ENCODE measurements at regions not wholly inside any gene's neighbourhood (a gene's known extent, or its start where the extent isn't known, plus 50 kb on each side); places are given as distances from the start of the nearest gene placed in this dataset.

DNA sequence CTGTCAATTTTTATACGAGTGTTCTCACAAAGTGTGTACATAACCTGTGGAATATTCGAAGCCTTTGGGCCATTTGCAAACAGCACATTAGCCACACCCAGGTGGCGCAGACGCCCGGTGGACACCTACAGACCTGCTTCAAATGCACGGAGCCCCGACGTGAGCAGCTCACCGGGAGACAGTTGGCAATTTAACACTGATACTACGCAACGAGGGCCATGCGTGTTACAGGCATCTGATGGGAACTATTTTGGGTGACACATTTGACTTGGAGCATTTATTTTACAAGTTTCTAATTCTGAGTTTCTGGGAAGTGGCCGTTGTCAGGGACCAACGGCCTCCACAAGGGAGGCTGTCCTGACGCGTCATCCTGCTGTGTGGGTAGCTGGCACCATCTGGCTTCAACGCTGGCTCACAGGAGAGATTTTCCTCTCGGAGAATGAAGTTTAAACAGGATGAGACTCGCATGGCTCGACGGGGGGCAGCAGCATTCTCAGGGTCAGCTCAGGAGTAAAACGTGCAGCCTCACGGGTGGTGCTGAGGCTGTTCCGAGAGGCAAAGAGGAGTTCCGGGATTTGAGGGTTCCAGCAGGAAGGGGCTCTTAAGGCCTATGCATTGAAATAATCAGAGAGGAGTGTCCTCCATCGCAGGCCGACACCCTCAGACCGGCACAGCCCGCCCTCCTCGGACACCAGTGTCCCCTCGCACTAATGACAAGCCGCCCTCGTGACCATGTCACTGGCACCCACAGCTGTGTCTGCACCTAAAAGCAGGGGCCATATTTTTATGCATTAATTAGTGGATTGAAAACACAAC lies 207.4 kb downstream of the DLL1 start:
- no peak for DNase-seq (ENCODE audit: low spot score)

DNA sequence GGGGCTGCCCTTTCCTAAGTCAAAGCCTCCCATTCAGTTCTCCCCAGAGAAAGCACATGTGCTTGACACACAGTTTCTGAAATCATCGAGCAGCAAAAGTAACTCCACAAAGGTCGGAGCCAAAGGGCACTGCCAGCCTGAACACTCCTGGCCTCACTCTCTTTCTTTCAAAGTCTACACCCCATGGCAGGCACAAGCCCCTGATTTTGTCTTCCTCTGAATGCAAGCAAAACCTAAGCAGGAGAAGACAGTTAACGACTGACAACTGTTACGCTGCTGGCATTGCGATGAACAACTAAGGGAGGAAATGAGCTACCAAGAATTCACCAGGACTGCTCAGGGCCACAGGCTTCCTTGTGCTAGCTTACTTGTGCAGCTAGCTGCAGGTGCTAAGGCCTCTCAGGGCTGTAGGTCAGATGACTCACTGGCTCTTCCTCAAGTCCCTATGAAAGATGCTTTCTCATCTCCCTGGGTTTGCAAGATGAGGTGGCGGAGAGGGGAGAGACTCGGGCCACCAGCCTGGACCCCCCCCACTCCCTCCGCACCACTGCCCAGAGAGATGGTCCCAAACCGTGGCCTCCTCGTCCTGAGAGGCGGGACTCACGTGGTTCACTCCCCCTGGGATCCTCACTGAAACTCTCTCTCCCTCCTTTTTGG lies 208.2 kb downstream of the DLL1 start:
- no peak for DNase-seq (ENCODE audit: low spot score)

DNA sequence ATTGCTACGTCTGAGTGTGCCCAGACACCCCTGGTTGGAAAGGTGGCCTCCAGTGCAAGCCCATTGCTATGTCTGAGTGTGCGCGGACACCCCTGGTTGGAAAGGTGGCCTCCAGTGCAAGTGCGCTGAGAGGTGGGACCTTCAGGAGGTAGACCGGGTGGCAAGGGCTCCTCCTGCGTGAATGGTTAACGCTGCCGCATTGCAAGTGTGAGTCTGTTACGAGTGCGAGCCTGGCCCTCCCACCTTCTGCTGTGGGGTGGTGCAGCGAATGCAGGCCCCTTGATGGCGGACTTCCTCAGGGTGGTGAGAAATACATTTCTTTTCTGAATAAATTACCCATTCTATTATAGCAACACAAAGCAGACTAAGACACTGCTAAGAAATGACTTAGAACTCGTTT lies 208.8 kb downstream of the DLL1 start:
- no peak for DNase-seq (ENCODE audit: low spot score)

DNA sequence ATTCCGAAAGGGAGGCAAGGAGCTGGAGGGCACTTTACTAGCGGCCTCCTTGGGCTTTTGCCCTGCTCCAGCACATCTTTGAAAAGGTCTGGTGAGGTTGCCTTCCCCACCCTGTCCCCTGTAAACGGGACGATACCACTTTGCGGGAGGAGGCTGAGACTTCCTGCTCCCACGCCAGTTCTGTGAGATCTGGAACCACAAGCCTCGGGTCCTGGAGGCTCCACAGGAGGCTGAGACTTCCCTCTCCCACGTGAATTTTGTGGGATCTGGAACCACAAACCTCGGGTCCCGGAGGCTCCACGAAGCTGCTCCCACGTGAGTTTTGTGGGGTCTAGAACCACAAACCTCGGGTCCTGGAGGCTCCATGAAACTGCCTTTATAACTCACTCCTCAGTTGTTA lies 209.3 kb downstream of the DLL1 start:
- DNase-seq (ENCODE audit: low spot score) = no peak

DNA sequence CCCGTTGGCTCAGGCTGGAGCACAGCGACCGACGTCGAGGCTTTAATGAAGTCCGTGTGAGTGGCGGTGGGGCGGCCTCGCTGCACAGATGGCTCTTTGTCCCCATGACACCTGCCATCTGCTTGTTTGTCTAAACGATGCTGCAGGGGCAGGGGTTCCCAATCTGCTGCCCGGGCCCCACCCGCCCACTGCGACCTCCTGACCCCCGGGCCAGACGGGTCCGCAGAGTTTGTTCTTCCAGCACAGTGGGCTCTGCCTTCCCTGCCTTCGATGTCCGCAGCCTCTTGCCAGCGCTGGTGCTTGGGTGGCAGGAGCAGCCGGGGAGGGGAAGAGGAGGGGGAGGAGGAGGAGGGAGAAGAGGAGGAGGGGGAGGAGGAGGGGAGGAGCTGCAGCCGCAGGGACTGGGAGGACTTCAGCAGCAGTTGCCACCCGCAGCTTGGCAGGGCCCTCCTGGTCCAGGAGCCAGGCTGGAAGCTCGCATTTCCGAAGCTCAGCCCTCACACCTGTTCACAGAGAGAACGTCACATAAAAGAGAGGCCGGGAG lies 210.0 kb downstream of the DLL1 start:
- DNase-seq (ENCODE audit: low spot score) = no peak

DNA sequence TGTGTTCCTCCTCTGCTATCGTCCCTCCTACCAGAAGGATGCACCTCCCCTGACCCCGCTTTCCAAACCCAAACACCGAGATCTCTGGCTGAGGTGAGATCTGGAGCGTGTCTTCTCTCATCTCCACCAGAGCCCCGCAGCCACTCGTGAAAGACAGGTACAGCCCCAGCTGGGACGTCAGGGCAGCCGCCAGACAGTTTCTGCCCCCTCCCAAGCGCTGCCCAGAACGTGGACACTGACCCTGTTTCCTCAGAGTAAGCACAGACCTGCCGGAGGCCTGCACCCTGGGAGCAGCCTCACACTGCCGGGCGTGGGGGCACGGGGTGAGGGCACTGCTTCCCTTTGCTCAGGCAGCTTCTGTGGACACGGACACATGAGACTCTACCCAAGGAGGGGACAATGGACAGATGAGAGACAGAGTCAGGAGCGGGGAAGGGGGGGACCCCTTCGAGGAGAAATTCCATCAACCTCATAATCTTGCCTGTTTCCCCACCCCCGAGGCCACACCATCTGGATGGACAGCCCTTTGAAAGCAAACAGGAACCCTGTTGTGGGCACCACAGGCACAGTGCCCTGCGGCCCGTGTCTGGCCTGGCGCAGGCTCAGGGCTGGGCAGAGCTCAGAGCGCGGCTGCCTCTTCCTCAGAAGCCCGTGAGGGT lies 210.6 kb downstream of the DLL1 start:
- DNase-seq (ENCODE audit: low spot score) = no peak

DNA sequence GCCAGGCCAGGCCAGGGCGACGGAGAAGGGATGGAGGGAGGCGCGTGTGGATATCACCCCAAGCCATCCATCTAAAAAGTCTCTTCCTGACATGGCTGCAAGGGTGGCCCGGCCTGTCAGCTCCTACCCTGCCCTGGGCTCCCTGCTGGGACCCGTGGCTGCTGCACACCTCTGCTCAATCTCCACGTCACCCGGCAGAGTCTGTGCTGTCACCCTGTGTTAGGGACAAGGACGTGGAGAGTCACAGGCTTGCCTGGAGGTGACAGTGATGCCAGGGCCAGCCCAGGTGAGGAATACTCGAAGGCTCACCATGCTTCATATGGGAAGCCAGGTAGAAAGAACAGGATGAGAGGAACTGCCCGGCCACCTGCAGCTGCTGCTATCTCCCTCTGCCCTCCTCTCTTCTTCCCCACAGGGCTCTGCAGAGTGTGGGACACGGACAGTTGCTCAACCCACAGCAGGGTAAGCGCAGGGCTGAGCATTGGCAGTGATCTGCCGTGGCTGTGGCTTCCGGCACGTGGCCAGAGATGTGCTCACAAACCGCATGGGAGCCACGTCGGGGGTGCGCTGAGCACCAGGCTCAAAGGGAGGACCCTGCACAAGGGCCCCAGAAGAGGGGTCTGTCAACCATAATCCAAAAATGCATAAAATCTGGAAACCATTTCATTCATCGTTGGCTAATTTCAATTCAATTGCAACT lies 214.3 kb downstream of the DLL1 start:
- DNase-seq (ENCODE audit: low spot score) = no peak

DNA sequence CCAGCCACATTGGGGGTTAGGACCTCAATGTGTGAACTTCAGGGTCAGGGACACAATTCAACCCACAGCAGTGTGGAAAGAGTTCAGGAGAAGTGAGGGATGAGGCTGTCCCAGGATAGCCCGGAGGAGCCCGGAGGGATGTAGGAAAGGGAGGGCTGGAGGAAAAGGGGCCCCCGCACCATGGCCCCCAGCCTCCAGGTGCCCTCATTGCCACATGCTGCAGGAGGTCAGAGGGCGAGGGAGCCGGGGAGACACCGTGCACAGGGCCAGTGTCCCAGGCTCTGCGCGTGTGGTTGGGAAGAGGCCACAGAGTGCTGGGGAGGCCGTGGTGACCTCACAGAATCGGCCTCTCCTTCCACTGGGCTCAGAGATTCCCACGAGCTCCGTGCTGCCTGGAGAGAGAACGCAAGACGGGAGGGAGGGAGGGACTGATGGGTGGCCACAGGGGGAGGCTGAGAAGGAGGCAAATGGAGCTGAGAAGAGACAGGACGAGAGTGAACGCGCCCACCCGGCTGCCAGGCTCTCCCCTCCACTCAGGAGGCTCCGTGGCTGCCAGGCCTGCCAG lies 215.1 kb downstream of the DLL1 start:
- no peak for DNase-seq (ENCODE audit: low spot score)

DNA sequence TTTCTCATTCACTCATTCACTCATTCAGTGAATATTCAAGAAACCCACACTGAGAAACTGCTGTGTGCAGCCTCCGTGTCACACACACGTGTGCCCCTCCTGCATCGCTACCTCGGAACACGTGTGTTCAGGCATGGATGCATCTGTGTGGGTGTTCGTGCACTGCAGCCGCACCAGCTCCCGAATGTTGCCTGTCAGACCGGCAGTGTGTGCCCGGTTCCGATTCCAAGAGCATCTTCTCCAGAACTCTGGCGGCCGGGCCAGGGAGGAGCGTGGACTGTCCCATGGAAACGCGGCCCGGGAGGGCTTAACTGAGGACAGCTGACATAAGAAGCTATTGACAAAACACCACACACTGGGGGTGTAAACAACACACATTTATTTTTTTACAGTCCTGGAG lies 216.0 kb downstream of the DLL1 start:
- no peak for DNase-seq (ENCODE audit: low spot score)

DNA sequence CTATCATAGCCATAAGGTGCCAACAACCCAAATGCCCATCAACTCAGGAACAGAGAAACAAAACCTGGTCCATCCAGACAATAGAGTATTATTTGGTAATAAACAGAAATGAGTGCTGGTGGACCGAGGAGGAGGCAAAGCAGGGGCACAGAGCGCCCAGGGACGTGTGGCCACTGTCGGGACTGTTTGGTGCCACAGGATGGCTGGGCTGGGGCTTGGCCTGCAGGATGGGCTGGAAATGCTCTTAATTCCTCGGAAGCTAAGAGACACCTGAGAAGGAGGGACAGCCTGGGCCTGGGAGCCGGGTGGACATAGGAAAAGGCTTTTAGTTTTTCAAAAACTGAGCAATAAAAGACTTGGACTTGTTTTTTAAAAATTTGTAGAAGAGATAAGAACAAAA lies 216.4 kb downstream of the DLL1 start:
- DNase-seq (ENCODE audit: low spot score) = no peak

DNA sequence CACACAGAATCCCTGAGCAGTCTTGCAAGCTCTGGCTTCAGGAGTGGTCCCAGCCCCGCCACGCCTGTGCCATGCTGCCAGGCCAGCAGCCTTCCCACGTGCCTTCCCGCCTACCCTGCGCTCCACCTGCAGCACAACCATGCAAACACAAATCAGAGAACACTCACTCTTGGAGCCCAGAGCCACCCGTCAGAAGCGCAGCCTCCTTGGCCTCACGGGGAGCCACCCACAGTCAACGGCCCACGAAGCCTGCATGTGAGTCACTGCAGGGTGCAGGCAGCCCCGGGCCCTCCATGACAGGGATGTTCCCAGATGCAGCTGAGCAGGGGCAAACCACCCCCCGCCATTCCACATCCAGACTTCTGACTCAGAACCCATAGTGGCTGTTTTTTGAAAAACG lies 217.0 kb downstream of the DLL1 start:
- no peak for DNase-seq (ENCODE audit: low spot score)

DNA sequence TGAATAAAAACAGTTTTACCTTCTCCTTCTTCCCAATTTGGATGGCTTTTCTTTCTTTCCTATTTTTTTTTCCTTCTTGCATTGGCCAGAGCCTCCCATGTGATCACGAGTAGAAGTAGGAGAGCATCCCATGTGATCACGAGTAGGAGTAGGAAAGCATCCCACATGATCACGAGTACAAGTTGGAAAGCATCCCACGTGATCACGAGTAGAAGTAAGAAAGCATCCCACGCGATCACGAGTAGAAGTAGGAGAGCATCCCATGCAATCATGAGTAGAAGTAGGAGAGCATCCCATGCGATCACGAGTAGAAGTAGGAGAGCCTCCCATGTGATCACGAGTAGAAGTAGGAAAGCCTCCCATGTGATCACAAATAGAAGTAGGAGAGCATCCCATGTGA lies 218.6 kb downstream of the DLL1 start:
- no peak for DNase-seq (ENCODE audit: low spot score)

DNA sequence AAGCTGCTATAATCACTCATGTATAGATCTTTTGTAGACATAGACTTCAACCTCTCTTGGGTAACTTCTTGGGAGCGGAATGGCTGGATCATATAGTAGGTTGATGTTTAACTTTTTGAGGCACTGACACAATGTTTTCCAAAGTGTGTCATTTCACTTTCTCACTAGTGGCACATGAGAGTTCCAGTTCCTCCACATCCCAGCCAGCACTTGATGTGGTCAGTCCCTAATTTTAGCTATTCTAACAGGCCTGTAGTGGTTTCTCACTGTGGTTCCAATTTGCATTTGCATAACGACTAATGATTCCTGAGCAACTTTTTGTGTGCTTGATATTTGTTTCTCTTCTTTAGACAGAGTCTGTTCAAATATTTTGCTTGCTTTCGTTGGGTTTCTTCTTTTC lies 221.3 kb downstream of the DLL1 start:
- DNase-seq (ENCODE audit: low spot score) = no peak

DNA sequence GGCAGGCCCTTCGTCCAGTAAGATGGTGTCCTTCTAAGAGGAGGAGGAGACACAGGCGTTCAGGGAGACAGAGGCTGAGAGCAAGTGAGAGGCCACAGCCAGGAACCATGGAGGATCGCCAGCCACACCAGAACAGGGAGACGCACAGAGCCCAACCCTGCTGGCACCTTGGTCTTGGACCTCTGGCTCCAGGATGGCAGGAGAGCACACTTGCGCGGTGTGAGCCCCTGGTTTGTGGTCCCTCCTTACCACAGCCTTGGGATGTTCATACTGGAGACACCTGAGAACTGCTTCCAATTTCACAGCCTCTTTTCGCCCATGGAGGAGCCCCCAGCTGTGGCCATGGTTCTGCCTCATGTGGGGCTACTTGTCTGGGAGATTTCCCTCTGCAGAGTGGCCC lies 222.4 kb downstream of the DLL1 start:
- DNase-seq (ENCODE audit: low spot score) = no peak

DNA sequence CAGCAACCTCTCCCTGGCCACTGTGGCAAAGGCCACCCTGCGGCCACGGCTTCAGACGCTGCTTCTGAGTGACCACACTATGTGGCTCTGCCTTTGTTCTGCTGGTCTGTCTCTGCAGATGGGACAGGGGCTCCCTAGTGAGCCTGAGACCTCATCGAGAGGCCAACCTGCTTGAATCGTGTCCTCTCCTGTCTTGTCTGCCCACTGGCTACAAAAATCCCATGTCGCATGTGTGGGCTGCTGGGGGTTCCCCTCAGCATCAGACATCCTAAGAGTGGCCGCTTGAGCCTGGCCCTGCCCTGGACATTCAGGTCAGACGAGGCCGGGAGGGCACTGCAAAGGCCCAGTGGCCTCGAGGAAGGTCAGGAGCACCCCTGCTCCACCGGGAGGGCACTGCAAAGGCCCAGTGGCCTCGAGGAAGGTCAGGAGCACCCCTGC lies 222.9 kb downstream of the DLL1 start:
- no peak for DNase-seq (ENCODE audit: low spot score)

DNA sequence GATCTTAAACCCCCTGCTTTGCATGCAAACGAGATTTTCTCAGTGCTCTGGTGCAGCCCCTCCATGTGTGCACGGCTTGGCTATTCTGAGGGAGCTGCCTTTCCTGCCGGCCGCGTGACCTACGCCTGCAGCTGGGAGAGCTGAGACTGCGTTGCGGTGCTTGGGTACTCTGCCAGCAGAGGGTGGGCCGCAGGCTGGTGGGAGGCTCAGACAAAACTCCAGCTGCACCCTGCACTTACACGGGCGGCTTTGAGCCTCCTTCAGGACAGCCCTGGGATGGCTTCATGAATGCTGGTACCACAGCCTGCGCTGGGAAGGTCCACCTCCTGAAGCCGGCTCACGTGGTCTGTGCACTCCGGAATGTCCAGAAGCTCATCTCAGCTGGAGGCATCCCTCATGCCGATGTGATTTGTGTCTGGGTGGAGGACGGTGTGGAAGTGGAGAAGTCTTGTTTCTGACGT lies 223.7 kb downstream of the DLL1 start:
- DNase-seq (ENCODE audit: low spot score) = no peak

DNA sequence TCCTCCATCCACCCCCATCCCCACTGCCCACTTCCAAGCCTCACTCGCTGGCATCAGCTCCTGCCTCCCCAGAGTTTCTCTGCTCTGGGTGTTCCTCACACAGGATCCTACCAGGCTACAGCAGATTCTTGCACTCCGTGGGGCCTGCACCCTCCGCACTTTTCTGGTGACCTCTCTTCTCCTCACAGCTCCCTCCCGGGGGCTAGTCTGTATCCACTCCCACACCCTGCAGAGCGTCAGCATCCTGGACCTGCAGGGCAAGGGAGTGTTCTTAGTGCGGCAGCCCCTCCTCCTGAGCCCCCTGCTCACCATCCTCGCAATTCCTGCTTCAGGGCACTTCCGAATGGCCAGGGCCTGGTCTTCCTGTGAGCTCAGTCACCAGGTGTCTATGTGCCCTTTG lies 224.2 kb downstream of the DLL1 start:
- no peak for DNase-seq (ENCODE audit: low spot score)

DNA sequence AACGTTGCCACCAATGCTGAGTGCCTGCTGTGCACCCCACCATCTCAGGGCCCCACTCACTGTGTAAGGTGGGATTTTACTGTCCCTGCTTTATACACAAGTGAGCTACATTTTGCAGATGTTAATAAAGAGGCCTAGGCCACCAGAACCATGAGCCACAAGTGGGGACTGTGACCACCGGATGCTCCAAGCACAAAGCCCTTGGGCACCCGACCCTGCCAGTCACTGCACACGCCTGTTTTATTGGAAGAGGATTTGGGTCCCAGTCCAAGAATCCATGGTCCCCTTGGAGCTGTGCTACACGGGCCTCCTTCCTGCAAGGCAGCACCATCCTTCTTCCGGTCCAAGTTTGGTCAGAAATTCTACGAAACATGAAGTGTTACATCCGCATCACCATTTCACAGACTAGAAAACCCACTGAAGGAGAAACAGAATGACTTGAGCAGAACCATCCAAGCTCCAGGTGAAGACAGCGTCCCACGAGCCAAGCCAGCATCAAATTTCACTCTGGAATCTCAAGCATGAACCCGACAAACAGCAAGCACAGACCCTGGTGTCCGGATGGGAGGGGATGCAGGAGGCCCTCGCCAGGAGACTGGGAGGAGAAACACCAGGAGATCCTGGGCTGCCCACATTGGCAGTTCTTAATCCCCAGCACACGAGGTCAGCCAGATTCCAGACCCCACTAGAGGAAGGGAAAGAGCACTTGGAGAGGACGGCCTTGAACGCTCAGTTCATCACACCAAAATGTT lies 226.9 kb downstream of the DLL1 start:
- DNase-seq (ENCODE audit: low spot score) = no peak

DNA sequence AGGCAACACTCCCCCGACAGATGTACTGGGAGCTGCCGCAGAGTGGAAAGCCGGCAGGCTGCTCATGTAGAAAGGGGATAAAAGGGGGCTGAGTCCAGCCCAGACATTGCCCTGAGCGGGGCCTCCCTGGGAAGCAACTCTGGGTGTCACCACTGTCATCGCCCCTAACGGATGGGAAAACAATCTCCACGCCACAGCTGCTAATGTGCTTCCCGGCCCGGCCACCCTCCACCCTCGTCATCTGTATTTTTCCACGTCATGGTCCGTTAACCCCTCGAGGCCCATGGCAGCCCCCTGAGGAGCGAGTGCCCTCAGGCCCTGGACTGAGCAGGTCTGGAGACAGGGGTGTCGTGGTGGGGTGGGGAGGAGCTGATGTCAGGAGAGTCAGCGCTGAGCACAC lies 227.4 kb downstream of the DLL1 start:
- no peak for DNase-seq (ENCODE audit: low spot score)

DNA sequence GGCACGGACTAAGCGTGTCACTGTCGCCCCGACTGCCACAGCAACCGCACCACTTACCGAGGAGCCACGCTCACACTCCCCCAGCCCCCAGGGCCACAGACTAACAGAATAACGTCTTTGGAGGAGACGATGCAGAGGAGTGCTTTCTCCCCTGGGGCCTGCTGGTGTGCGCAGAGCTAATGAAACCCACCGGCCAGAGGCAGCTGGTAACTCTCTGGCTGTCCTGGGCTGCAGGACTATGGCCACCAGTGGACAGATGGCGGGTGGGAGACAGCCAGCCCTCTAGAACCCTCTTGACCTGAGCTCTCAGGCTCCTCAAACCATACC lies 228.0 kb downstream of the DLL1 start:
- no peak for DNase-seq (ENCODE audit: low spot score)

DNA sequence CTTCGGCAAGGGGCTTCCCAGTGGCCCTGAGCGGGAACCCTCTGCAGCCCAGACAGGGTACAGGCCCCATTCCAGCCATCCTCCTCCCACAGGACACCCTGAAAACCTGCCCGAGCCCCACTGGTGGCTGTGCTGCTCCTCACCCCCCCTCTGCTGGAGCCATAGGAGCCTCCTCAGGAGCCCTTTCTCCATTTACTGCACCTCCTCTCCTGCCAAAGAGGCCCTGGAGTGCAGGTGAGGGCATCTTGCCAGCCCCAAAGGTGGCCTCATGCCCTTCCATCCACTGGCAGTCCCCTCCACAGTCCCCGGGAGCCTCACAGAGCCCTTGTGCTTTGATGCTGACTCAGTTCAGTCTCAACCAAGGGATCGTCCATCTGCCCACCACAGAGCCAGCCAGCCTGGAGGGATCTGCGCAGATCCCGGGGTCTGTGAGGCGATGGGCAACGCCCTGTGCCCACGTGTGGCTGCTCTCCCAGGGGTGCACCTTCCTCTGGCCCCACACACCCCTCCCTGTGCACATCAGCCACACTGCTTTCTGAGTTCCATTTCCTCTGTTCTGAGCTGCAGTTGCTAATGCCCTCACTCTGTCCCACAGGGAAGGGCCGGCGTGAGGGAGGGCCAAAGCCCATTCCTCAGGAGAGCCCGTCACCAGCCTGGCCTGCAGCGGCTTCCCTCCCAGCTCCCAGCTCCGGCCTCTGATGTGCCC lies 228.5 kb downstream of the DLL1 start:
- no peak for DNase-seq (ENCODE audit: low spot score)

All from AG08396 (cell line).